OCI-LY7 (cell line): ENCODE measurements at regions not wholly inside any gene's neighbourhood (a gene's known extent, or its start where the extent isn't known, plus 50 kb on each side); places are given as distances from the start of the nearest gene placed in this dataset.
"Not testable (repeated sequence)": the region's sequence is repeated elsewhere in the genome, so short reads cannot be mapped to it uniquely, and the experiment has no call there.

ENCODE experiments used
- BruUV-seq: library from RNA; stranded (reverse); fragments of 400-500 nt; replicated peaks from 2 replicates; lab custom pipeline; 2021; lab: Mats Ljungman, UMichigan
- CTCF ChIA-PET: fragments of 300-600 bp; sonication (Branson Sonifier 250); formaldehyde crosslinking; loops from one replicate; lab custom pipeline; 2022; ENCODE audit warnings: antibody characterized with exemption; ENCODE audit not compliant: unreplicated experiment; lab: Charles Lee
- POLR2A ChIA-PET: fragments of 300-600 bp; sonication (Branson Sonifier 250); formaldehyde crosslinking; loops from one replicate; lab custom pipeline; 2022; ENCODE audit warnings: antibody characterized with exemption; lab: Charles Lee
- DNase-seq: peaks from one replicate; pipeline ENCODE4 v3.0.0-alpha.2; 2015; ENCODE audit warnings: low spot score
- H2AFZ ChIP-seq: fragments of 200-600 bp; sonication (generic), shearing (Covaris generic); 2 replicates; pipeline ENCODE4 v1.6.1; 2014; ENCODE audit warnings: mild to moderate bottlenecking, antibody characterized with exemption, low read length, moderate library complexity
- H3K27ac ChIP-seq: fragments of 200-600 bp; sonication (generic); 2 replicates; pipeline ENCODE4 v1.5.1; 2014; ENCODE audit warnings: mixed run types, low read depth, mild to moderate bottlenecking, moderate library complexity, low read length, inconsistent platforms; ENCODE audit not compliant: poor library complexity, severe bottlenecking
- H3K36me3 ChIP-seq: fragments of 200-600 bp; sonication (generic); 2 replicates; pipeline ENCODE4 v1.6.1; 2014; ENCODE audit warnings: mild to moderate bottlenecking, antibody characterized with exemption, low read length, moderate library complexity, mixed read lengths; ENCODE audit not compliant: insufficient read depth
- H3K4me1 ChIP-seq: fragments of 200-600 bp; sonication (generic); 2 replicates; pipeline ENCODE4 v1.5.1; 2014; ENCODE audit warnings: mild to moderate bottlenecking, low read length; ENCODE audit not compliant: insufficient read depth, poor library complexity, severe bottlenecking
- H3K4me2 ChIP-seq: fragments of 200-600 bp; sonication (generic); 2 replicates; pipeline ENCODE4 v1.6.1; 2014; ENCODE audit warnings: mild to moderate bottlenecking, low read length
- H3K4me3 ChIP-seq: fragments of 200-600 bp; sonication (generic); 2 replicates; pipeline ENCODE4 v1.5.1; 2014; ENCODE audit warnings: mild to moderate bottlenecking, low read depth, low read length; ENCODE audit not compliant: poor library complexity, severe bottlenecking
- H3K79me2 ChIP-seq: fragments of 200-600 bp; sonication (generic); 2 replicates; pipeline ENCODE4 v1.6.1; 2016; ENCODE audit warnings: low read depth, mild to moderate bottlenecking, low read length, moderate library complexity, mixed read lengths; ENCODE audit not compliant: insufficient read depth
- H3K9me2 ChIP-seq: fragments of 200-600 bp; sonication (generic); 2 replicates; pipeline ENCODE4 v1.6.1; 2016; ENCODE audit warnings: mild to moderate bottlenecking, low read length, mixed read lengths; ENCODE audit not compliant: insufficient read depth
- H3K9me3 ChIP-seq: fragments of 200-600 bp; sonication (generic); 2 replicates; pipeline ENCODE4 v1.6.1; 2014; ENCODE audit warnings: mild to moderate bottlenecking, mixed run types, low read length, mixed read lengths
- H4K20me1 ChIP-seq: fragments of 200-600 bp; sonication (generic); 2 replicates; pipeline ENCODE4 v1.6.1; 2014; ENCODE audit warnings: mild to moderate bottlenecking, antibody characterized with exemption, low read length, moderate library complexity, mixed read lengths; ENCODE audit not compliant: insufficient read depth
- EZH2phosphoT487 ChIP-seq: fragments of 200-600 bp; sonication (generic); IDR thresholded peaks from 2 replicates; pipeline ENCODE4 v1.6.1; 2018; ENCODE audit warnings: low read depth, borderline replicate concordance, mild to moderate bottlenecking, mixed run types, antibody characterized with exemption, low read length, moderate library complexity, mixed read lengths
- intact Hi-C: fragments of 100-400 bp; cut with micrococcal nuclease; formaldehyde crosslinking; loops from one replicate; pipeline ENCODE4 v1.10.0; 2022; ENCODE audit not compliant: unreplicated experiment
- TF ChIP-seq, protein P1 (sequence below): fragments of 200-600 bp; sonication (generic); conservative IDR thresholded peaks from 2 replicates; pipeline ENCODE4 v1.5.1; 2014; ENCODE audit warnings: mild to moderate bottlenecking, antibody characterized with exemption, low read length, moderate library complexity, mixed read lengths

DNA sequence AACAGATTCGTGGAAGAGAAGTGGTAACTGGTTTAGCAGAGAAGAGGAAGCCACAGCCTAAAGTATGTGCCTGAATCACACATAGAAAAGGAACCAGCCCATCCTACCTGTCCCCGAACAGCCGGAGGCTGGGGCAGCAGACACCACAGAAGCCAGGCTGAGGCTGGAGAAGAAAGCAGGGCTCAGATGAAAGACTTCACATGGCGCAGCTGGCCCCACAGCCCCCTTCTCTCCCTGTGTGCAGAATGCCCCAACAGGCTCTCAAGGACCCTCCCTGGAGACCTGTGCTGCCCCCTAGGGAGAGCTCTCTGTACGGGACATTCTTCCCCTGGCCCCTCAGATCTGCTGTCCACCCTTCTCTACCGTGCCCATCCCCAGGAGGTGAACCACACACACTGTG, 83.5 kb upstream of the RAB12 start:
- Histone ChIP-seq H3K36me3 (no peaks in the 10 kb centered on the region), H3K9me3 (no peaks in the 10 kb centered on the region), H4K20me1 (no peaks in the 10 kb centered on the region), H3K27ac (no peak overlapping the region), H3K4me2 (no peak overlapping the region), H3K9me2 (no peaks in the 10 kb centered on the region), H2AFZ (no peak overlapping the region), H3K4me3 (no peak overlapping the region), H3K79me2 (no peaks in the 10 kb centered on the region), H3K4me1 (no peaks in the 10 kb centered on the region)
- no TSS peak for BruUV-seq
- intact Hi-C loops = no loop called here
- DNase-seq = peak; percentile 12
- ChIA-PET CTCF (no interaction called here), POLR2A (no interaction called here)
- TF ChIP-seq, protein P1, sequence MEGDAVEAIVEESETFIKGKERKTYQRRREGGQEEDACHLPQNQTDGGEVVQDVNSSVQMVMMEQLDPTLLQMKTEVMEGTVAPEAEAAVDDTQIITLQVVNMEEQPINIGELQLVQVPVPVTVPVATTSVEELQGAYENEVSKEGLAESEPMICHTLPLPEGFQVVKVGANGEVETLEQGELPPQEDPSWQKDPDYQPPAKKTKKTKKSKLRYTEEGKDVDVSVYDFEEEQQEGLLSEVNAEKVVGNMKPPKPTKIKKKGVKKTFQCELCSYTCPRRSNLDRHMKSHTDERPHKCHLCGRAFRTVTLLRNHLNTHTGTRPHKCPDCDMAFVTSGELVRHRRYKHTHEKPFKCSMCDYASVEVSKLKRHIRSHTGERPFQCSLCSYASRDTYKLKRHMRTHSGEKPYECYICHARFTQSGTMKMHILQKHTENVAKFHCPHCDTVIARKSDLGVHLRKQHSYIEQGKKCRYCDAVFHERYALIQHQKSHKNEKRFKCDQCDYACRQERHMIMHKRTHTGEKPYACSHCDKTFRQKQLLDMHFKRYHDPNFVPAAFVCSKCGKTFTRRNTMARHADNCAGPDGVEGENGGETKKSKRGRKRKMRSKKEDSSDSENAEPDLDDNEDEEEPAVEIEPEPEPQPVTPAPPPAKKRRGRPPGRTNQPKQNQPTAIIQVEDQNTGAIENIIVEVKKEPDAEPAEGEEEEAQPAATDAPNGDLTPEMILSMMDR = peak; percentile 51; the same call in 1 of the 2 replicates
- TF ChIP-seq EZH2phosphoT487 = no peak

DNA sequence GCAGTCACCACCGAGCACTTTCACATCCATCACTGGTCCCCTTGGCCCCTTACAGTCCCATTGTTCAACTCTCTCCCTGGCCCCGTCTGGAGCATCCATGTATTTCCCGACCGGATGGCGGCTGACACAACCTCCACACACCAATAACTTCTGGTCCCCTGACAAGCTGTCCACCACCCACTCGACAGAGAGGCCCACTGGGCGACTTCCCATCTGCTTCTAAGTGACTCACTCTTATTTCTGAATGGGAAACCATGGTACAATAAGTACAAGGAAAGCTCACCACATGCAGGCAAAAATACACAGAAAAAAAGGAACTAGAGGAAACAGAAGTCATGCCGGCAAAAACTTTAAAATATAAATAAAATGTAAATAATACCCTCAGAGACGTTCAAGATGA, 82.9 kb upstream of the RAB12 start:
- H3K36me3 ChIP-seq = no peaks in the 10 kb centered on the region
- no peaks in the 10 kb centered on the region for H3K9me2 ChIP-seq
- no peak overlapping the region for H3K4me3 ChIP-seq
- DNase-seq = no peak
- H3K79me2 ChIP-seq = no peaks in the 10 kb centered on the region
- no peak overlapping the region for H3K4me2 ChIP-seq
- no peak overlapping the region for H3K27ac ChIP-seq
- CTCF ChIA-PET = no interaction called here
- TF ChIP-seq, protein P1 = no peak
- no peak for TF ChIP-seq EZH2phosphoT487
- H2AFZ ChIP-seq = no peak overlapping the region
- POLR2A ChIA-PET = no interaction called here
- H3K4me1 ChIP-seq = no peaks in the 10 kb centered on the region
- BruUV-seq = no TSS peak
- H3K9me3 ChIP-seq = no peaks in the 10 kb centered on the region
- H4K20me1 ChIP-seq = no peaks in the 10 kb centered on the region
- intact Hi-C loops = no loop called here

DNA sequence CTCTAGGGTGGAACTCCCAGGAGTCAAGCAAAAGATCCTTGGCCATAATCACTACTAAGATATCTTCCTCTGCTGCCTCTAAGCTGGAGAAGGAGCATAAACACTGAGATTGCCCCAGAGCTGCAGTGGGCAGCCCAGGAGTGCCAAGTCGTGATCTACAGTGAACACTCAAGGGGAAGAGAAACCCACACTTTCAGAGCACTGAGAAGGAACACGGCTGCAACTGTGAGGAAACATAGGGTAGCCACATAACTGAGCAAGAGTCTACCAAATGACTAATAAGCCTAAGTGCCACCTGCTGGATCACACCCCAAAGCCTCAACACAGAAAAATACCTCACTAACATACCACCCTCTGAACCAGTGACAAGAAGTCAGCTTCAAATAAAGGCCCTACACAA, 79.6 kb upstream of the RAB12 start:
- TF ChIP-seq, protein P1 = no peak
- TF ChIP-seq EZH2phosphoT487 = no peak
- Histone ChIP-seq H3K4me3 (no peak overlapping the region), H3K9me2 (no peaks in the 10 kb centered on the region), H4K20me1 (no peaks in the 10 kb centered on the region), H3K9me3 (no peaks in the 10 kb centered on the region), H2AFZ (no peak overlapping the region), H3K4me1 (no peaks in the 10 kb centered on the region), H3K4me2 (no peak overlapping the region), H3K27ac (no peak overlapping the region), H3K36me3 (no peaks in the 10 kb centered on the region), H3K79me2 (no peaks in the 10 kb centered on the region)
- no TSS peak for BruUV-seq
- POLR2A ChIA-PET = interaction anchor here (1.2 kb wide), 1 partner anchor 12 kb away, joined by 3 read pairs; no protein-coding TSS in a partner anchor
- intact Hi-C loops = no loop called here
- DNase-seq = no peak
- CTCF ChIA-PET = no interaction called here

DNA sequence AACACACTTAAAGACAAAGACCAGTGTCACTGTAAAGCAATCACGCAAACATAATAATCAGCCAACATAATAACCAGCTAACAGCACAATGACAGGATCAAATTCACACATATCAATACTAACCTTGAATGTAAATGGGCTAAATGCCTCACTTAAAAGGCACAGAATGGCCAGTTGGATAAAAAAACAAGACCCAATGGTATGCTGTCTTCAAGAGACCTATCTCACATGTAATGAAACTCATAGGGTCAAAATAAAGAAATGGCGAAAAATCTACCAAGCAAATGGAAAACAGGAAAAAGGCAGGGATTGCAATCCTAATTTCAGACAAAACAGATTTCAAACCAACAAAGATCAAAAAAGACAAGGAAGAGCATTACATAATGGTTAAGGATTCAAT, 78.2 kb upstream of the RAB12 start:
- H4K20me1 ChIP-seq, H3K4me1 ChIP-seq, H3K4me2 ChIP-seq, H3K9me2 ChIP-seq, H3K9me3 ChIP-seq, CTCF ChIA-PET, H2AFZ ChIP-seq, POLR2A ChIA-PET, intact Hi-C loops, BruUV-seq, H3K79me2 ChIP-seq, H3K36me3 ChIP-seq, H3K27ac ChIP-seq, DNase-seq, H3K4me3 ChIP-seq: not testable (repeated sequence)
